IMR-90 (cell line): ENCODE measurements at regions not wholly inside any gene's neighbourhood (a gene's known extent, or its start where the extent isn't known, plus 50 kb on each side); places are given as distances from the start of the nearest gene placed in this dataset.

Experiments
- ATAC-seq: fragments of 200-7000 bp; cut with Tn5 transposase; 2 replicates; pipeline ENCODE4 v1.9.1; 2020; ENCODE audit warnings: low read depth, mild to moderate bottlenecking, moderate library complexity
- BruUV-seq: library from RNA; stranded (reverse); fragments of 400-500 nt; replicated peaks from 2 replicates; lab custom pipeline; 2021; lab: Mats Ljungman, UMichigan
- CTCF ChIA-PET: fragments of 300-600 bp; formaldehyde crosslinking; extraction: SDS; loops from one replicate; lab custom pipeline; 2021; ENCODE audit warnings: antibody characterized with exemption; lab: Yijun Ruan, JAX
- POLR2A ChIA-PET: fragments of 300-600 bp; sonication (Branson Sonifier 250); formaldehyde crosslinking; loops from one replicate; lab custom pipeline; 2022; ENCODE audit warnings: antibody characterized with exemption; ENCODE audit not compliant: unreplicated experiment; lab: Charles Lee
- DNase-seq: peaks from one replicate; pipeline ENCODE4 v3.0.0; 2013
- H2AFZ ChIP-seq: replicated peaks from 2 replicates; pipeline ENCODE3; 2013; ENCODE audit warnings: low read length, mild to moderate bottlenecking; ENCODE audit not compliant: poor library complexity
- H2AK5ac ChIP-seq: 2 replicates; pipeline ENCODE4 v1.6.1; 2013; ENCODE audit warnings: low read depth, low read length, inconsistent platforms
- H2AK9ac ChIP-seq: replicated peaks from 2 replicates; pipeline ENCODE3; 2013; ENCODE audit warnings: mild to moderate bottlenecking, low read depth, low read length, moderate library complexity; ENCODE audit not compliant: poor library complexity
- H2BK120ac ChIP-seq: 2 replicates; pipeline ENCODE4 v1.6.1; 2013; ENCODE audit warnings: low read depth, low read length, inconsistent platforms
- H2BK15ac ChIP-seq: 3 replicates; pipeline ENCODE4 v1.6.1; 2013; ENCODE audit warnings: low read depth, low read length, inconsistent platforms
- H2BK20ac ChIP-seq: 2 replicates; pipeline ENCODE4 v1.6.1; 2013; ENCODE audit warnings: low read depth, mild to moderate bottlenecking, inconsistent platforms, low read length, moderate library complexity
- H2BK5ac ChIP-seq: 2 replicates; pipeline ENCODE4 v1.6.1; 2013; ENCODE audit warnings: mild to moderate bottlenecking, low read depth, low read length, inconsistent platforms; ENCODE audit not compliant: poor library complexity, severe bottlenecking
- H3K14ac ChIP-seq: replicated peaks from 2 replicates; pipeline ENCODE4 v1.6.1; 2013; ENCODE audit warnings: low read depth, low read length, inconsistent platforms
- H3K18ac ChIP-seq: 2 replicates; pipeline ENCODE4 v1.6.1; 2013; ENCODE audit warnings: low read depth, low read length, control low read depth
- H3K23ac ChIP-seq: 2 replicates; pipeline ENCODE4 v1.6.1; 2013; ENCODE audit warnings: low read depth, low read length, inconsistent platforms
- H3K27ac ChIP-seq: 2 replicates; pipeline ENCODE4 v1.5.1; 2013; ENCODE audit warnings: mild to moderate bottlenecking, control low read depth, low read length; ENCODE audit not compliant: insufficient read depth
- H3K27me3 ChIP-seq: 2 replicates; pipeline ENCODE4 v1.6.1; 2013; ENCODE audit warnings: low read length; ENCODE audit not compliant: control insufficient read depth, insufficient read depth
- H3K36me3 ChIP-seq: 2 replicates; pipeline ENCODE4 v1.6.1; 2013; ENCODE audit warnings: low read length, mixed read lengths; ENCODE audit not compliant: control insufficient read depth, insufficient read depth
- H3K4ac ChIP-seq: 2 replicates; pipeline ENCODE4 v1.6.1; 2013; ENCODE audit warnings: low read depth, low read length, inconsistent platforms
- H3K4me1 ChIP-seq: 2 replicates; pipeline ENCODE4 v1.6.1; 2013; ENCODE audit warnings: low read length, mixed read lengths; ENCODE audit not compliant: control insufficient read depth, insufficient read depth
- H3K4me2 ChIP-seq: 2 replicates; pipeline ENCODE4 v1.6.1; 2013; ENCODE audit warnings: low read depth, mild to moderate bottlenecking, control low read depth, low read length, moderate library complexity
- H3K4me3 ChIP-seq: 2 replicates; pipeline ENCODE4 v1.5.1; 2013; ENCODE audit warnings: low read depth, mild to moderate bottlenecking, control low read depth, low read length, moderate library complexity; ENCODE audit not compliant: insufficient read depth
- H3K56ac ChIP-seq: 2 replicates; pipeline ENCODE4 v1.6.1; 2013; ENCODE audit warnings: low read length, inconsistent platforms; ENCODE audit not compliant: insufficient read depth; ENCODE audit errors: extremely low read depth
- H3K79me1 ChIP-seq, 2 experiments: 2 replicates each; pipeline ENCODE4 v1.6.1; 2013; ENCODE audit warnings: low read length in 2 of 2, inconsistent platforms in 1 of 2, low read depth in 1 of 2
- H3K9ac ChIP-seq: 2 replicates; pipeline ENCODE4 v1.6.1; 2013; ENCODE audit warnings: low read depth, low read length, control low read depth
- H3K9me1 ChIP-seq: 2 replicates; pipeline ENCODE4 v1.6.1; 2013; ENCODE audit warnings: low read length, inconsistent platforms; ENCODE audit not compliant: insufficient read depth
- H3K9me3 ChIP-seq: 2 replicates; pipeline ENCODE4 v1.6.1; 2013; ENCODE audit warnings: low read length; ENCODE audit not compliant: control insufficient read depth, insufficient read depth
- H4K20me1 ChIP-seq: 2 replicates; pipeline ENCODE4 v1.6.1; 2013; ENCODE audit warnings: low read length, inconsistent platforms; ENCODE audit not compliant: insufficient read depth
- H4K5ac ChIP-seq: 2 replicates; pipeline ENCODE4 v1.6.1; 2013; ENCODE audit warnings: mild to moderate bottlenecking, low read depth, low read length, control low read depth
- H4K8ac ChIP-seq, 2 experiments: 2 replicates each; pipeline ENCODE4 v1.6.1; 2013; ENCODE audit warnings: low read depth in 2 of 2, low read length in 2 of 2, control low read depth in 1 of 2, inconsistent platforms in 1 of 2
- H4K91ac ChIP-seq: 2 replicates; pipeline ENCODE4 v1.6.1; 2013; ENCODE audit warnings: low read depth, low read length, inconsistent platforms; ENCODE audit not compliant: insufficient read depth
- BHLHE40 ChIP-seq: fragments of 150-350 bp; IDR thresholded peaks from 2 replicates; pipeline ENCODE4 v1.6.1; 2016; ENCODE audit warnings: mild to moderate bottlenecking, low read depth, low read length
- CEBPB ChIP-seq: IDR thresholded peaks from 2 replicates; pipeline ENCODE4 v1.6.1; 2012; ENCODE audit warnings: low read depth, low read length, improper control_type of control experiment
- FOS ChIP-seq: fragments of 150-350 bp; IDR thresholded peaks from 2 replicates; pipeline ENCODE4 v1.6.1; 2016; ENCODE audit warnings: low read depth, low read length
- MAFK ChIP-seq: IDR thresholded peaks from 2 replicates; pipeline ENCODE4 v1.6.1; 2012; ENCODE audit warnings: low read depth, low read length, improper control_type of control experiment
- MAZ ChIP-seq: IDR thresholded peaks from 2 replicates; pipeline ENCODE4 v1.6.1; 2012; ENCODE audit warnings: low read depth, mild to moderate bottlenecking, low read length, improper control_type of control experiment, moderate library complexity, borderline replicate concordance
- MXI1 ChIP-seq: IDR thresholded peaks from 2 replicates; pipeline ENCODE4 v1.6.1; 2012; ENCODE audit warnings: low read depth, mild to moderate bottlenecking, low read length, moderate library complexity, borderline replicate concordance
- NFE2L2 ChIP-seq: fragments of 150-350 bp; IDR thresholded peaks from 2 replicates; pipeline ENCODE4 v1.6.1; 2016; ENCODE audit warnings: low read depth, mild to moderate bottlenecking, low read length
- POLR2A ChIP-seq: IDR thresholded peaks from 2 replicates; pipeline ENCODE4 v1.6.1; 2012; ENCODE audit warnings: mild to moderate bottlenecking, low read depth, low read length
- RCOR1 ChIP-seq: IDR thresholded peaks from 2 replicates; pipeline ENCODE4 v1.6.1; 2012; ENCODE audit warnings: mild to moderate bottlenecking, low read length, improper control_type of control experiment; ENCODE audit not compliant: insufficient replicate concordance
- RFX5 ChIP-seq: IDR thresholded peaks from 2 replicates; pipeline ENCODE4 v1.8.0; 2012; ENCODE audit warnings: low read depth, mild to moderate bottlenecking, low read length, moderate library complexity
- WGBS, 2 experiments: methylation state at CpG; one replicate each; pipeline versions ENCODE4 v1.1.5 to v1.1.7; 2013; ENCODE audit warnings: missing lambda C conversion rate in 2 of 2; ENCODE audit not compliant: insufficient read length in 1 of 2; ENCODE audit errors: extremely low coverage in 2 of 2; 5-methylcytosine and 5-hydroxymethylcytosine counted together
- dilution Hi-C: fragments of 300-500 bp; cut with HindIII; formaldehyde crosslinking; loops from one replicate; pipeline ENCODE4 v1.14.3; 2018; ENCODE audit warnings: low sequenced_read_pairs; ENCODE audit not compliant: unreplicated experiment
- in situ Hi-C: fragments of 300-500 bp; cut with MboI; formaldehyde crosslinking; loops from 3 replicates; pipeline ENCODE4 v1.14.3; 2019; ENCODE audit warnings: low sequenced_read_pairs, inconsistent platforms, mixed read lengths
- intact Hi-C: fragments of 100-400 bp; cut with micrococcal nuclease; formaldehyde crosslinking; loops from 2 replicates; pipeline ENCODE4 v1.10.0; 2022
- TF ChIP-seq, protein P1 (sequence below): conservative IDR thresholded peaks from 2 replicates; pipeline ENCODE4 v1.5.1; 2012; ENCODE audit warnings: mild to moderate bottlenecking, low read depth, low read length, improper control_type of control experiment
- TF ChIP-seq, protein P2 (sequence below): fragments of 150-350 bp; IDR thresholded peaks from 2 replicates; pipeline ENCODE4 v1.6.1; 2017; ENCODE audit warnings: mild to moderate bottlenecking, antibody characterized with exemption, low read length, low read depth
- TF ChIP-seq, protein P3 (sequence below): fragments of 150-350 bp; IDR thresholded peaks from 2 replicates; pipeline ENCODE4 v1.6.1; 2016; ENCODE audit warnings: low read depth, mild to moderate bottlenecking, low read length, moderate library complexity, borderline replicate concordance

DNA sequence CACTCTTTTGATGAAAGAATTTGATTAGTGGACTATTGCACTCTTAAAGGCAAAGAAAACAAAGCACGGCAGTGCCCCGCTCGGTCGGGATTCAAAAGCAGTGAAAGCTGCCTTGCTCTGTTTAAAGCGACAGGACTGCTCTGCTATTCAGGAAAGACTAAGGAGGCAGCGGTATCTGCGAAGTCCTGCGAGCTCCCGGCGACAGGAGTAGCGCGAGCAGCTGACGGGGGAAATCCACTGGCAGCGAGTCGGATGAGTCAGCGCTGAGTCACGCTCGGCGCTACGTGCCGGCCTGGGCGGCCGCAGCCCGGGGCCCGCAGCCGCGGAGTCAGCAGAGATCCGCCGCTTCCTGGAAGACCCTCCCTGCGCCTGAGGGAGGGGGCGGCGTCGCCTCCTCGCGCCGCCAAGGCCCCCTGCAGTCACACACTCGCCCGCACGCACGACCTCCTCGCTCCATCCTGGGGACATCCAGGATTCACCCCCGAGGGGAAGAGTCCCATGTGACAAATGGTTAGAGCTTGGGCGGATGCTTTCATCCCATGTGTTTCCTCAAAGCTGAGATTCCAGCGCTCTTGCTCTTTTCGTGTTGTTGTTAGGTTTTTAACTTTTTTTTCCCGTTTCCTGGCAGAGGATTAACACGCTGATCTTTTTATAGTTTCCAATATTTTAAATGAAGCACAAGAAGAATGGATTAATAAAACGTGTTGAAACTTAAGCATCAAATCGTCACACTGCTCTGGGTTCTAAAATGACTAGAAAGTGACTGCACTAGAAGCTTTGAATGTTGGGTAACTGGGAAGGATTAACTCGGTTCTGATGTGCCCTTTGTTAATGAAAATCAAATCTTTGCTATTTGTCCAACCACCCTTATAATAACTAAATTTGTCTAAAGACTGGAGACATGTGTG, 102.5 kb downstream of the ARRDC3 start:
- peak; percentile 88 for ATAC-seq
- BruUV-seq: no TSS peak
- H4K91ac ChIP-seq: peak overlapping the region; percentile 95
- dilution Hi-C loops (no loop called here), intact Hi-C loops (loop anchor here (1.0 to 10.0 kb wide), 4 partner anchors 101 to 346 kb away; no protein-coding TSS in a partner anchor), in situ Hi-C loops (no loop called here)
- peak overlapping the region; percentile 98 for H3K23ac ChIP-seq
- H3K14ac ChIP-seq: peak overlapping the region; percentile 99
- H3K18ac ChIP-seq: peak overlapping the region; percentile 98
- peak overlapping the region; percentile 90 for H2AFZ ChIP-seq
- peak overlapping the region; percentile 97 for H2BK20ac ChIP-seq
- H3K9ac ChIP-seq: peak overlapping the region; percentile 96
- peak overlapping the region; percentile 99 for H2BK5ac ChIP-seq
- DNase-seq: peak; percentile 99
- POLR2A ChIA-PET: interaction anchor here (1.2 kb wide), 2 partner anchors 33 to 103 kb away, joined by 4 to 5 read pairs; partner anchors contain the start of gene ARRDC3
- peak overlapping the region; percentile 48 for H3K4me3 ChIP-seq
- H3K9me1 ChIP-seq: peaks cover 3% of the 10 kb centered on the region; the same call in 1 of the 2 replicates
- H3K27me3 ChIP-seq: no peaks in the 10 kb centered on the region
- peaks cover 16% of the 10 kb centered on the region for H3K4me1 ChIP-seq
- CTCF ChIA-PET: interaction anchor here (0.6 to 1.2 kb wide), 3 partner anchors 10 to 100 kb away, joined by 3 to 4 read pairs (median 3); no protein-coding TSS in a partner anchor
- peak overlapping the region; percentile 97 for H2BK120ac ChIP-seq
- peak overlapping the region; percentile 99 for H3K56ac ChIP-seq
- peak overlapping the region; percentile 92 for H3K4me2 ChIP-seq
- H4K20me1 ChIP-seq: no peaks in the 10 kb centered on the region
- WGBS, 2 experiments: 0% methylated on average over 25 of the region's 50 CpGs; no CpG with 5 or more reads in 1 of the 2 experiments
- H3K36me3 ChIP-seq: no peaks in the 10 kb centered on the region
- H2BK15ac ChIP-seq: peak overlapping the region; percentile 90
- H2AK5ac ChIP-seq: peak overlapping the region; percentile 89
- peak overlapping the region; percentile 98 for H3K27ac ChIP-seq
- H3K4ac ChIP-seq: peak overlapping the region; percentile 99
- H3K9me3 ChIP-seq: no peaks in the 10 kb centered on the region
- peak overlapping the region; percentile 94 for H4K5ac ChIP-seq
- H3K79me1 ChIP-seq: no peaks in the 10 kb centered on the region
- H4K8ac ChIP-seq: peak overlapping the region; percentile 74 to 92
- H2AK9ac ChIP-seq: peak overlapping the region; percentile 89
- no peak for TF ChIP-seq CEBPB
- TF ChIP-seq MAZ: peak; percentile 80
- TF ChIP-seq, protein P1, sequence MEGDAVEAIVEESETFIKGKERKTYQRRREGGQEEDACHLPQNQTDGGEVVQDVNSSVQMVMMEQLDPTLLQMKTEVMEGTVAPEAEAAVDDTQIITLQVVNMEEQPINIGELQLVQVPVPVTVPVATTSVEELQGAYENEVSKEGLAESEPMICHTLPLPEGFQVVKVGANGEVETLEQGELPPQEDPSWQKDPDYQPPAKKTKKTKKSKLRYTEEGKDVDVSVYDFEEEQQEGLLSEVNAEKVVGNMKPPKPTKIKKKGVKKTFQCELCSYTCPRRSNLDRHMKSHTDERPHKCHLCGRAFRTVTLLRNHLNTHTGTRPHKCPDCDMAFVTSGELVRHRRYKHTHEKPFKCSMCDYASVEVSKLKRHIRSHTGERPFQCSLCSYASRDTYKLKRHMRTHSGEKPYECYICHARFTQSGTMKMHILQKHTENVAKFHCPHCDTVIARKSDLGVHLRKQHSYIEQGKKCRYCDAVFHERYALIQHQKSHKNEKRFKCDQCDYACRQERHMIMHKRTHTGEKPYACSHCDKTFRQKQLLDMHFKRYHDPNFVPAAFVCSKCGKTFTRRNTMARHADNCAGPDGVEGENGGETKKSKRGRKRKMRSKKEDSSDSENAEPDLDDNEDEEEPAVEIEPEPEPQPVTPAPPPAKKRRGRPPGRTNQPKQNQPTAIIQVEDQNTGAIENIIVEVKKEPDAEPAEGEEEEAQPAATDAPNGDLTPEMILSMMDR: no peak; the same call in 1 of the 2 replicates
- TF ChIP-seq FOS: peak; percentile 99
- no peak for TF ChIP-seq RCOR1
- peak; percentile 61 for TF ChIP-seq MAFK
- no peak for TF ChIP-seq RFX5
- TF ChIP-seq, protein P2, sequence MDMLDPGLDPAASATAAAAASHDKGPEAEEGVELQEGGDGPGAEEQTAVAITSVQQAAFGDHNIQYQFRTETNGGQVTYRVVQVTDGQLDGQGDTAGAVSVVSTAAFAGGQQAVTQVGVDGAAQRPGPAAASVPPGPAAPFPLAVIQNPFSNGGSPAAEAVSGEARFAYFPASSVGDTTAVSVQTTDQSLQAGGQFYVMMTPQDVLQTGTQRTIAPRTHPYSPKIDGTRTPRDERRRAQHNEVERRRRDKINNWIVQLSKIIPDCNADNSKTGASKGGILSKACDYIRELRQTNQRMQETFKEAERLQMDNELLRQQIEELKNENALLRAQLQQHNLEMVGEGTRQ: peak; percentile 51; the same call in 1 of the 2 replicates
- TF ChIP-seq MXI1: 0 out of 2 replicates have a peak, but pooled peaks have one; percentile 63
- peak; percentile 94 for TF ChIP-seq POLR2A
- TF ChIP-seq, protein P3, sequence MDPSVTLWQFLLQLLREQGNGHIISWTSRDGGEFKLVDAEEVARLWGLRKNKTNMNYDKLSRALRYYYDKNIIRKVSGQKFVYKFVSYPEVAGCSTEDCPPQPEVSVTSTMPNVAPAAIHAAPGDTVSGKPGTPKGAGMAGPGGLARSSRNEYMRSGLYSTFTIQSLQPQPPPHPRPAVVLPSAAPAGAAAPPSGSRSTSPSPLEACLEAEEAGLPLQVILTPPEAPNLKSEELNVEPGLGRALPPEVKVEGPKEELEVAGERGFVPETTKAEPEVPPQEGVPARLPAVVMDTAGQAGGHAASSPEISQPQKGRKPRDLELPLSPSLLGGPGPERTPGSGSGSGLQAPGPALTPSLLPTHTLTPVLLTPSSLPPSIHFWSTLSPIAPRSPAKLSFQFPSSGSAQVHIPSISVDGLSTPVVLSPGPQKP: no peak
- peak; percentile 80 for TF ChIP-seq BHLHE40
- peak; percentile 88 for TF ChIP-seq NFE2L2
